Activated naive CD8-positive, alpha-beta T cell treated with anti-CD3 and anti-CD28 coated beads for 36 hours (primary cell): ENCODE measurements at regions not wholly inside any gene's neighbourhood (a gene's known extent, or its start where the extent isn't known, plus 50 kb on each side); places are given as distances from the start of the nearest gene placed in this dataset.

ENCODE experiments used
- DNase-seq: peaks from one replicate; pipeline ENCODE4 v3.0.0; 2021
- H3K27ac Mint-ChIP-seq: one replicate; pipeline ENCODE4 v1.8.0; 2022; ENCODE audit warnings: mild to moderate bottlenecking, moderate library complexity, mixed read lengths
- H3K27me3 Mint-ChIP-seq: one replicate; pipeline ENCODE4 v1.8.0; 2022; ENCODE audit warnings: mild to moderate bottlenecking, mixed read lengths
- H3K36me3 Mint-ChIP-seq: one replicate; pipeline ENCODE4 v1.8.0; 2021; ENCODE audit warnings: mild to moderate bottlenecking, mixed read lengths
- H3K4me1 Mint-ChIP-seq: one replicate; pipeline ENCODE4 v1.8.0; 2021; ENCODE audit warnings: mixed read lengths
- H3K4me3 Mint-ChIP-seq: one replicate; pipeline ENCODE4 v1.8.0; 2022; ENCODE audit warnings: mild to moderate bottlenecking, moderate library complexity, mixed read lengths
- H3K9me3 Mint-ChIP-seq: one replicate; pipeline ENCODE4 v1.8.0; 2022; ENCODE audit warnings: mixed read lengths

GRCh38 chr17:13352747-13353415, 248.8 kb downstream of the HS3ST3A1 start:
- H3K9me3 Mint-ChIP-seq: no peaks in the 10 kb centered on the region
- no peak for DNase-seq
- H3K4me1 Mint-ChIP-seq: no peaks in the 10 kb centered on the region
- no peaks in the 10 kb centered on the region for H3K36me3 Mint-ChIP-seq
- H3K27me3 Mint-ChIP-seq: no peaks in the 10 kb centered on the region
- H3K27ac Mint-ChIP-seq: no peak overlapping the region
- H3K4me3 Mint-ChIP-seq: no peak overlapping the region

- no peak for DNase-seq
- no peak overlapping the region for H3K27ac Mint-ChIP-seq
- no peak overlapping the region for H3K4me3 Mint-ChIP-seq
- peaks cover 2% of the 10 kb centered on the region for H3K9me3 Mint-ChIP-seq
- no peaks in the 10 kb centered on the region for H3K36me3 Mint-ChIP-seq
- peaks cover 3% of the 10 kb centered on the region for H3K27me3 Mint-ChIP-seq
- H3K4me1 Mint-ChIP-seq: peaks cover 5% of the 10 kb centered on the region
Observed at GRCh38 chr17:13351046-13351445, 250.7 kb downstream of the HS3ST3A1 start.

GRCh38 chr17:13350466-13350865, 251.3 kb downstream of the HS3ST3A1 start:
- Mint-ChIP-seq H3K9me3 (peaks cover 2% of the 10 kb centered on the region), H3K4me3 (no peak overlapping the region), H3K4me1 (peaks cover 5% of the 10 kb centered on the region), H3K36me3 (no peaks in the 10 kb centered on the region), H3K27ac (no peak overlapping the region), H3K27me3 (peaks cover 3% of the 10 kb centered on the region)
- DNase-seq: no peak

- Mint-ChIP-seq H3K36me3 (no peaks in the 10 kb centered on the region), H3K9me3 (peaks cover 2% of the 10 kb centered on the region), H3K4me3 (no peak overlapping the region), H3K4me1 (peaks cover 5% of the 10 kb centered on the region), H3K27me3 (peaks cover 8% of the 10 kb centered on the region), H3K27ac (peak overlapping the region; percentile 23)
- peak; percentile 4 for DNase-seq
Observed at GRCh38 chr17:13346996-13347762, 254.6 kb downstream of the HS3ST3A1 start.

- Mint-ChIP-seq H3K27me3 (peaks cover 11% of the 10 kb centered on the region), H3K36me3 (no peaks in the 10 kb centered on the region), H3K9me3 (peaks cover 2% of the 10 kb centered on the region), H3K4me1 (peaks cover 5% of the 10 kb centered on the region), H3K4me3 (no peak overlapping the region), H3K27ac (no peak overlapping the region)
- DNase-seq: no peak
Observed at GRCh38 chr17:13346592-13346991, 255.1 kb downstream of the HS3ST3A1 start.

- H3K9me3 Mint-ChIP-seq: peaks cover 2% of the 10 kb centered on the region
- H3K27ac Mint-ChIP-seq: no peak overlapping the region
Observed at GRCh38 chr17:13346081-13346533, 255.6 kb downstream of the HS3ST3A1 start.

GRCh38 chr17:13338421-13338820, 263.3 kb downstream of the HS3ST3A1 start:
- Mint-ChIP-seq H3K4me1 (no peaks in the 10 kb centered on the region), H3K27ac (no peak overlapping the region), H3K4me3 (no peak overlapping the region), H3K27me3 (peaks cover 48% of the 10 kb centered on the region), H3K36me3 (no peaks in the 10 kb centered on the region), H3K9me3 (no peaks in the 10 kb centered on the region)
- DNase-seq: no peak

More at GRCh38 chr17:13346081-13346533, 255.6 kb downstream of the HS3ST3A1 start:
- no peak for DNase-seq
- no peak overlapping the region for H3K4me3 Mint-ChIP-seq
- peaks cover 5% of the 10 kb centered on the region for H3K4me1 Mint-ChIP-seq
- no peaks in the 10 kb centered on the region for H3K36me3 Mint-ChIP-seq
- peaks cover 13% of the 10 kb centered on the region for H3K27me3 Mint-ChIP-seq

GRCh38 chr17:13337864-13338371, 263.8 kb downstream of the HS3ST3A1 start:
- DNase-seq: peak; percentile 14
- Mint-ChIP-seq H3K4me1 (no peaks in the 10 kb centered on the region), H3K36me3 (no peaks in the 10 kb centered on the region), H3K9me3 (no peaks in the 10 kb centered on the region), H3K27me3 (peaks cover 47% of the 10 kb centered on the region), H3K27ac (no peak overlapping the region), H3K4me3 (peak overlapping the region; percentile 51)

- H3K9me3 Mint-ChIP-seq: no peaks in the 10 kb centered on the region
- H3K27me3 Mint-ChIP-seq: peaks cover 47% of the 10 kb centered on the region
- H3K36me3 Mint-ChIP-seq: no peaks in the 10 kb centered on the region
- no peaks in the 10 kb centered on the region for H3K4me1 Mint-ChIP-seq
- no peak overlapping the region for H3K4me3 Mint-ChIP-seq
- no peak for DNase-seq
- H3K27ac Mint-ChIP-seq: no peak overlapping the region
Observed at GRCh38 chr17:13337151-13337550, 264.6 kb downstream of the HS3ST3A1 start.

GRCh38 chr17:13334374-13334773, 267.4 kb downstream of the HS3ST3A1 start:
- Mint-ChIP-seq H3K27me3 (peaks cover 33% of the 10 kb centered on the region), H3K9me3 (no peaks in the 10 kb centered on the region), H3K27ac (no peak overlapping the region), H3K4me1 (no peaks in the 10 kb centered on the region), H3K36me3 (no peaks in the 10 kb centered on the region), H3K4me3 (no peak overlapping the region)
- DNase-seq: no peak

- Mint-ChIP-seq H3K9me3 (no peaks in the 10 kb centered on the region), H3K27ac (no peak overlapping the region), H3K27me3 (peaks cover 31% of the 10 kb centered on the region), H3K4me1 (no peaks in the 10 kb centered on the region), H3K36me3 (no peaks in the 10 kb centered on the region), H3K4me3 (no peak overlapping the region)
- DNase-seq: no peak
Observed at GRCh38 chr17:13333661-13334060, 268.1 kb downstream of the HS3ST3A1 start.

- peaks cover 21% of the 10 kb centered on the region for H3K27me3 Mint-ChIP-seq
- H3K27ac Mint-ChIP-seq: no peak overlapping the region
- no peaks in the 10 kb centered on the region for H3K36me3 Mint-ChIP-seq
- no peaks in the 10 kb centered on the region for H3K9me3 Mint-ChIP-seq
- no peak overlapping the region for H3K4me3 Mint-ChIP-seq
- H3K4me1 Mint-ChIP-seq: no peaks in the 10 kb centered on the region
- DNase-seq: no peak
Observed at GRCh38 chr17:13332207-13332606, 269.5 kb downstream of the HS3ST3A1 start.

GRCh38 chr17:13329421-13329820, 272.3 kb downstream of the HS3ST3A1 start:
- peaks cover 13% of the 10 kb centered on the region for H3K27me3 Mint-ChIP-seq
- no peaks in the 10 kb centered on the region for H3K36me3 Mint-ChIP-seq
- H3K27ac Mint-ChIP-seq: no peak overlapping the region
- no peak for DNase-seq
- no peak overlapping the region for H3K4me3 Mint-ChIP-seq
- H3K4me1 Mint-ChIP-seq: no peaks in the 10 kb centered on the region
- H3K9me3 Mint-ChIP-seq: no peaks in the 10 kb centered on the region

- Mint-ChIP-seq H3K27ac (no peak overlapping the region), H3K4me3 (no peak overlapping the region), H3K36me3 (no peaks in the 10 kb centered on the region), H3K27me3 (peaks cover 13% of the 10 kb centered on the region), H3K4me1 (no peaks in the 10 kb centered on the region), H3K9me3 (no peaks in the 10 kb centered on the region)
- DNase-seq: no peak
Observed at GRCh38 chr17:13323990-13324389, 277.7 kb downstream of the HS3ST3A1 start.

- Mint-ChIP-seq H3K27me3 (peaks cover 13% of the 10 kb centered on the region), H3K4me3 (no peak overlapping the region), H3K9me3 (no peaks in the 10 kb centered on the region), H3K4me1 (no peaks in the 10 kb centered on the region), H3K27ac (no peak overlapping the region), H3K36me3 (no peaks in the 10 kb centered on the region)
- DNase-seq: no peak
Observed at GRCh38 chr17:13321951-13322701, 279.6 kb downstream of the HS3ST3A1 start.
